NB4 (cell line): ENCODE measurements at regions not wholly inside any gene's neighbourhood (a gene's known extent, or its start where the extent isn't known, plus 50 kb on each side); places are given as distances from the start of the nearest gene placed in this dataset.

Source experiments
- DNase-seq: peaks from one replicate; pipeline ENCODE4 v3.0.0; 2010; ENCODE audit warnings: low read depth
- H3K4me3 ChIP-seq: one replicate; pipeline ENCODE4 v1.5.1; 2011; ENCODE audit warnings: mild to moderate bottlenecking, low read depth, low read length, moderate library complexity
- CTCF ChIP-seq: IDR thresholded peaks from one replicate; pipeline ENCODE4 v1.5.1; 2012; ENCODE audit warnings: low read depth, low read length
- MAX ChIP-seq: IDR thresholded peaks from 2 replicates; pipeline ENCODE4 v1.6.1; 2011; ENCODE audit warnings: low read depth, low read length
- MYC ChIP-seq: IDR thresholded peaks from 2 replicates; pipeline ENCODE4 v1.6.1; 2011; ENCODE audit warnings: low read depth, low read length
- POLR2A ChIP-seq: IDR thresholded peaks from 2 replicates; pipeline ENCODE4 v1.6.1; 2011; ENCODE audit warnings: mild to moderate bottlenecking; ENCODE audit not compliant: insufficient read length; ENCODE audit errors: extremely low read depth

- no peak overlapping the region for H3K4me3 ChIP-seq
- no peak for DNase-seq
- no peak for TF ChIP-seq MAX
- TF ChIP-seq CTCF, result no peak
- TF ChIP-seq MYC, result no peak
- TF ChIP-seq POLR2A, result no peak
Measured at GRCh38 chr15:87805117-87805820, 451.3 kb downstream of the NTRK3 start.

- H3K4me3 ChIP-seq, result no peak overlapping the region
- TF ChIP-seq POLR2A (no peak), MYC (no peak), MAX (no peak), CTCF (no peak)
- no peak for DNase-seq
Measured at GRCh38 chr15:87804451-87804850, 452.1 kb downstream of the NTRK3 start.

GRCh38 chr15:87799838-87800237, 456.7 kb downstream of the NTRK3 start:
- no peak overlapping the region for H3K4me3 ChIP-seq
- DNase-seq, result no peak
- TF ChIP-seq POLR2A (no peak), MYC (no peak), MAX (no peak), CTCF (no peak)

GRCh38 chr15:87799428-87799827, 457.1 kb downstream of the NTRK3 start:
- TF ChIP-seq MYC (no peak), CTCF (no peak), MAX (no peak), POLR2A (no peak)
- no peak for DNase-seq

GRCh38 chr15:87793725-87794124, 462.8 kb downstream of the NTRK3 start:
- no peak for TF ChIP-seq MAX
- H3K4me3 ChIP-seq, result no peak overlapping the region
- no peak for DNase-seq

More at GRCh38 chr15:87799428-87799827, 457.1 kb downstream of the NTRK3 start:
- no peak overlapping the region for H3K4me3 ChIP-seq

GRCh38 chr15:87792250-87793040, 464.1 kb downstream of the NTRK3 start:
- no peak for DNase-seq
- TF ChIP-seq MAX (no peak), CTCF (no peak), MYC (no peak), POLR2A (no peak)
- no peak overlapping the region for H3K4me3 ChIP-seq
